GM12891 (cell line): ENCODE measurements at regions not wholly inside any gene's neighbourhood (a gene's known extent, or its start where the extent isn't known, plus 50 kb on each side); places are given as distances from the start of the nearest gene placed in this dataset.
"Not testable (repeated sequence)": the region's sequence is repeated elsewhere in the genome, so short reads cannot be mapped to it uniquely, and the experiment has no call there.

Source experiments
- POLR2A ChIP-seq: IDR thresholded peaks from 2 replicates; pipeline ENCODE4 v1.6.1; 2011; ENCODE audit warnings: low read depth, low read length, control low read depth
- POLR2AphosphoS5 ChIP-seq: IDR thresholded peaks from 2 replicates; pipeline ENCODE4 v1.6.1; 2011; ENCODE audit warnings: low read depth, low read length, control low read depth

DNA sequence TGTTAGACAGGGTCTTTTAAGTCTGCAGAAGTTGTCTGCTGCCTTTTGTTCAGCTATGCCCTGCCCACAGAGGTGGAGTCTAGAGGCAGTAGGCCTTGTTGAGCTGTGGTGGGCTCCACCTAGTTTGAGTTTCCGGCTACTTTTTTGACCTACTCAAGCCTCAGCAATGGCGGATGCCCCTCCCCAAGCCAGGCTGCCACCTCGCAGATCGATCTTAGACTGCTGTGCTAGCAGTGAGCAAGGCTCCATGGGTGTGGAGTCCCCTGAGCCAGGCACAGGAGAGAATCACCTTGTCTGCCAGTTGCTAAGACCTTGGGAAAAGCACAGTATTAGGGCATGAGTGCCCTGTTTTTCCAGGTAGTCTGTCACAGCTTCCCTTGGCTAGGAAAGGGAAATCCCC, 664.6 kb upstream of the DPPA4 start:
- not testable (repeated sequence) for TF ChIP-seq POLR2A, POLR2AphosphoS5
